Psoas muscle (tissue), 7 donors: ENCODE measurements at regions not wholly inside any gene's neighbourhood (a gene's known extent, or its start where the extent isn't known, plus 50 kb on each side); places are given as distances from the start of the nearest gene placed in this dataset.

Source experiments
- ATAC-seq, 4 donors: fragments of 200-7000 bp; cut with Tn5 transposase; one replicate each; pipeline ENCODE4 v1.9.1; 2020; ENCODE audit warnings: moderate library complexity in 3 of 4, mild to moderate bottlenecking in 2 of 4
- DNase-seq, 2 donors: peaks; one replicate each; pipeline ENCODE4 v3.0.0-alpha.2; 2020
- H3K27ac ChIP-seq: fragments of 200-600 bp; one replicate; pipeline ENCODE4 v1.8.0; 2022
- H3K27me3 ChIP-seq, 3 donors: fragments of 200-600 bp in 1 of 3; one replicate each; pipeline versions ENCODE4 v1.6.1 to v1.8.0; 2013 to 2022; ENCODE audit warnings: low read length in 2 of 3, mild to moderate bottlenecking in 2 of 3, moderate library complexity in 1 of 3; ENCODE audit not compliant: insufficient read depth in 3 of 3
- H3K36me3 ChIP-seq, 2 donors: fragments of 200-600 bp in 1 of 2; one replicate each; pipeline versions ENCODE4 v1.6.1 to v1.8.0; 2013 to 2022; ENCODE audit warnings: low read depth in 1 of 2, mild to moderate bottlenecking in 1 of 2, moderate library complexity in 1 of 2; ENCODE audit not compliant: insufficient read depth in 1 of 2
- H3K4me1 ChIP-seq: fragments of 200-600 bp; one replicate; pipeline ENCODE4 v1.8.0; 2022
- H3K4me3 ChIP-seq: fragments of 200-600 bp; one replicate; pipeline ENCODE4 v1.8.0; 2022; ENCODE audit warnings: mild to moderate bottlenecking
- H3K9me3 ChIP-seq: fragments of 200-600 bp; one replicate; pipeline ENCODE4 v1.8.0; 2022
- CTCF ChIP-seq: fragments of 200-600 bp; IDR thresholded peaks from one replicate; pipeline ENCODE4 v1.8.0; 2022; ENCODE audit warnings: antibody characterized with exemption
- WGBS, 3 donors: extraction: QIAGEN DNeasy Blood & Tissue Kit; methylation state at CpG; one replicate each; pipeline versions ENCODE4 v1.1.6 to v1.1.7; 2013; 5-methylcytosine and 5-hydroxymethylcytosine counted together
- intact Hi-C, 2 donors: fragments of 100-400 bp; cut with DNase I; formaldehyde crosslinking; loops; one replicate each; pipeline versions ENCODE4 v1.11.0 to v1.14.2; 2022
- donor health status: healthy with polysubstance abuse.
- donor health status: DM: no; HTN: no; CAD: no; lungs with moderate emphysema.
- donor health status: Bipolar disorder and iron deficiency.
- donor health status: healthy.
- donor health status: DM: yes; HTN: yes; CAD: no.
- donor health status: DM: no; HTN: no; CAD: no.
- donor health status: DM: yes; HTN: yes; CAD: no.

GRCh38 chr15:93241696-93242585 lies 152.9 kb upstream of the RGMA start:
- Histone ChIP-seq H3K27me3 (no peaks in the 10 kb centered on the region), H3K4me1 (no peaks in the 10 kb centered on the region), H3K36me3 (no peaks in the 10 kb centered on the region), H3K27ac (no peak overlapping the region), H3K9me3 (no peaks in the 10 kb centered on the region), H3K4me3 (no peak overlapping the region)
- WGBS, 3 donors: 90 to 94% (median 91%) methylated on average over 15 of the region's 15 CpGs
- ATAC-seq (no peak), DNase-seq (no peak)
- intact Hi-C loops: no loop called here
- no peak for TF ChIP-seq CTCF

DNA sequence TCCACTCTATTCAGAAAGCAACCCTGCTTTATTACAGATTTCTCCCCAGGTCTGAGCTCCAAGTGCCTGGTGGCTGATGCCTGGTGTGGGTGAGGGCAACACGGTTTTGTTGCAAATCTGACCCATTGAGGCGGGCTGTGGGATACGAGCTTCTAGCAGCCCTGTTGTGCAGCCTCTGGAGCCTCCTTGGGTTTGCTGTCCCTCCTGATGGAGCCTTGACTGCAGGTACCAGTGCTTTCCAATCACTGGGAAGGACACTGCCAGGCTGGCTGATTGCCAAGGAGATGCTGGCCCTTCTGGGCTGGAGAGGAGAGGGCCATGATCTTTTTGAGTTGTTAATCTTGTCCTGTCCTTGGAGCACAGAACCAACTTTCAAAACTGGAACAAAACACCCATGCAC lies 151.0 kb upstream of the RGMA start:
- no peaks in the 10 kb centered on the region for H3K36me3 ChIP-seq
- H3K27ac ChIP-seq: no peak overlapping the region
- TF ChIP-seq CTCF: no peak
- intact Hi-C loops: no loop called here
- no peaks in the 10 kb centered on the region for H3K27me3 ChIP-seq
- no peaks in the 10 kb centered on the region for H3K9me3 ChIP-seq
- 94 to 100% (median 96%) methylated on average over 3 of the region's 3 CpGs for WGBS, 3 donors
- H3K4me3 ChIP-seq: no peak overlapping the region
- ATAC-seq: no peak
- H3K4me1 ChIP-seq: no peaks in the 10 kb centered on the region
- no peak for DNase-seq

- intact Hi-C loops: no loop called here
- DNase-seq (no peak), ATAC-seq (no peak)
- Histone ChIP-seq H3K4me3 (no peak overlapping the region), H3K27ac (no peak overlapping the region), H3K9me3 (no peaks in the 10 kb centered on the region), H3K4me1 (no peaks in the 10 kb centered on the region), H3K36me3 (no peaks in the 10 kb centered on the region), H3K27me3 (no peaks in the 10 kb centered on the region)
- WGBS, 3 donors: 95 to 97% (median 96%) methylated on average over 8 of the region's 8 CpGs
- TF ChIP-seq CTCF: no peak
Observed at GRCh38 chr15:93239591-93239990, 150.6 kb upstream of the RGMA start.

GRCh38 chr15:93238641-93239040 lies 149.6 kb upstream of the RGMA start:
- no peaks in the 10 kb centered on the region for H3K27me3 ChIP-seq
- DNase-seq (no peak), ATAC-seq (no peak)
- no peak overlapping the region for H3K27ac ChIP-seq
- no peaks in the 10 kb centered on the region for H3K4me1 ChIP-seq
- no peaks in the 10 kb centered on the region for H3K36me3 ChIP-seq
- intact Hi-C loops: no loop called here
- no peak for TF ChIP-seq CTCF
- no peaks in the 10 kb centered on the region for H3K9me3 ChIP-seq
- WGBS, 3 donors: 89 to 93% (median 92%) methylated on average over 8 of the region's 8 CpGs
- H3K4me3 ChIP-seq: no peak overlapping the region
